Fibroblast of the aortic adventitia (primary cell): ENCODE measurements at regions not wholly inside any gene's neighbourhood (a gene's known extent, or its start where the extent isn't known, plus 50 kb on each side); places are given as distances from the start of the nearest gene placed in this dataset.
A peak's percentile ranks its signal among the peaks of the same experiment; 100 is the strongest.

Source experiments
- DNase-seq: peaks from one replicate; pipeline ENCODE4 v3.0.0-alpha.2; 2010; ENCODE audit warnings: low read depth
- H3K4me3 ChIP-seq: 2 replicates; pipeline ENCODE4 v1.5.1; 2011; ENCODE audit warnings: low read depth, mild to moderate bottlenecking, control low read depth, low read length, moderate library complexity
- CTCF ChIP-seq: IDR thresholded peaks from 2 replicates; pipeline ENCODE4 v1.5.1; 2011; ENCODE audit warnings: mild to moderate bottlenecking, low read length, control low read depth, inconsistent platforms; ENCODE audit not compliant: insufficient read depth

- TF ChIP-seq CTCF = no peak
- no peak for DNase-seq
- H3K4me3 ChIP-seq = no peak overlapping the region
Measured at GRCh38 chr12:92210071-92210470, 64.4 kb upstream of the BTG1 start.

- no peak overlapping the region for H3K4me3 ChIP-seq
- no peak for TF ChIP-seq CTCF
- peak; percentile 60 for DNase-seq
Measured at GRCh38 chr12:92208613-92209121, 63.0 kb upstream of the BTG1 start.

- no peak for TF ChIP-seq CTCF
- no peak for DNase-seq
- H3K4me3 ChIP-seq = no peak overlapping the region
Measured at GRCh38 chr12:92206596-92206995, 61.0 kb upstream of the BTG1 start.

GRCh38 chr12:92206011-92206410, 60.4 kb upstream of the BTG1 start:
- no peak overlapping the region for H3K4me3 ChIP-seq
- DNase-seq = no peak
- no peak for TF ChIP-seq CTCF

GRCh38 chr12:92199819-92200576, 54.4 kb upstream of the BTG1 start:
- peak; percentile 61 for DNase-seq
- no peak for TF ChIP-seq CTCF

GRCh38 chr12:92197815-92198214, 52.2 kb upstream of the BTG1 start:
- no peak for DNase-seq
- no peak for TF ChIP-seq CTCF
- no peak overlapping the region for H3K4me3 ChIP-seq

More at GRCh38 chr12:92199819-92200576, 54.4 kb upstream of the BTG1 start:
- no peak overlapping the region for H3K4me3 ChIP-seq

- no peak overlapping the region for H3K4me3 ChIP-seq
- no peak for TF ChIP-seq CTCF
- no peak for DNase-seq
Measured at GRCh38 chr12:92196368-92196767, 50.7 kb upstream of the BTG1 start.
